Effector CD4-positive, alpha-beta T cell (primary cell): ENCODE measurements at regions not wholly inside any gene's neighbourhood (a gene's known extent, or its start where the extent isn't known, plus 50 kb on each side); places are given as distances from the start of the nearest gene placed in this dataset.

ENCODE experiments used
- DNase-seq: peaks from one replicate; pipeline ENCODE4 v3.0.0-alpha.2; 2020

GRCh38 chr16:52101246-52101645, 445.7 kb downstream of the TOX3 start:
- DNase-seq: no peak

GRCh38 chr16:52099382-52099781, 447.6 kb downstream of the TOX3 start:
- no peak for DNase-seq

- no peak for DNase-seq
These were observed 451.5 kb downstream of the TOX3 start for GRCh38 chr16:52095471-52095870.

GRCh38 chr16:52092126-52092525, 454.8 kb downstream of the TOX3 start:
- no peak for DNase-seq

- DNase-seq: no peak
These were observed 456.9 kb downstream of the TOX3 start for GRCh38 chr16:52090080-52090479.

- no peak for DNase-seq
These were observed 457.5 kb downstream of the TOX3 start for GRCh38 chr16:52089476-52089875.

GRCh38 chr16:52086901-52087300, 460.0 kb downstream of the TOX3 start:
- DNase-seq: no peak

- DNase-seq: no peak
These were observed 468.0 kb downstream of the TOX3 start for GRCh38 chr16:52078716-52079655.

GRCh38 chr16:52077607-52078006, 469.3 kb downstream of the TOX3 start:
- no peak for DNase-seq

GRCh38 chr16:52076801-52077201, 470.1 kb downstream of the TOX3 start:
- no peak for DNase-seq

- no peak for DNase-seq
These were observed 470.6 kb downstream of the TOX3 start for GRCh38 chr16:52076332-52076731.

- no peak for DNase-seq
These were observed 472.8 kb downstream of the TOX3 start for GRCh38 chr16:52074133-52074532.

- DNase-seq: no peak
These were observed 473.9 kb downstream of the TOX3 start for GRCh38 chr16:52073024-52073423.

- DNase-seq: no peak
These were observed 475.8 kb downstream of the TOX3 start for GRCh38 chr16:52071101-52071500.

GRCh38 chr16:52070341-52071057, 476.4 kb downstream of the TOX3 start:
- no peak for DNase-seq

- DNase-seq: no peak
These were observed 477.1 kb downstream of the TOX3 start for GRCh38 chr16:52069866-52070265.

- no peak for DNase-seq
These were observed 478.4 kb downstream of the TOX3 start for GRCh38 chr16:52068447-52069074.

GRCh38 chr16:52066962-52067361, 480.0 kb downstream of the TOX3 start:
- DNase-seq: no peak

GRCh38 chr16:52056259-52056658, 490.7 kb downstream of the TOX3 start:
- DNase-seq: no peak

GRCh38 chr16:52055381-52055780, 491.6 kb downstream of the TOX3 start:
- DNase-seq: no peak

GRCh38 chr16:52054326-52054725, 492.6 kb downstream of the TOX3 start:
- no peak for DNase-seq

- DNase-seq: no peak
These were observed 494.1 kb downstream of the TOX3 start for GRCh38 chr16:52052818-52053217.

- no peak for DNase-seq
These were observed 495.4 kb downstream of the TOX3 start for GRCh38 chr16:52051414-52052172.
